Parathyroid adenoma (tissue), 2 donors: ENCODE measurements at regions not wholly inside any gene's neighbourhood (a gene's known extent, or its start where the extent isn't known, plus 50 kb on each side); places are given as distances from the start of the nearest gene placed in this dataset.

Experiments used
- H2AFZ ChIP-seq: fragments of 300-600 bp; sonication (generic); one replicate; pipeline ENCODE4 v1.7.0; 2017; ENCODE audit warnings: antibody characterized with exemption, mild to moderate bottlenecking
- H3K27ac ChIP-seq: fragments of 300-600 bp; sonication (generic); one replicate; pipeline ENCODE4 v1.7.0; 2017
- H3K27me3 ChIP-seq: fragments of 300-600 bp; sonication (generic); one replicate; pipeline ENCODE4 v1.7.0; 2017; ENCODE audit warnings: low read length; ENCODE audit not compliant: control insufficient read depth, insufficient read depth
- H3K36me3 ChIP-seq: fragments of 300-600 bp; sonication (generic); one replicate; pipeline ENCODE4 v1.7.0; 2017; ENCODE audit warnings: low read length; ENCODE audit not compliant: control insufficient read depth, insufficient read depth
- H3K4me1 ChIP-seq: fragments of 300-600 bp; sonication (generic); one replicate; pipeline ENCODE4 v1.7.0; 2017; ENCODE audit warnings: control low read depth
- H3K4me2 ChIP-seq: fragments of 300-600 bp; sonication (generic); one replicate; pipeline ENCODE4 v1.7.0; 2017; ENCODE audit warnings: low read length
- H3K4me3 ChIP-seq: fragments of 300-600 bp; sonication (generic); one replicate; pipeline ENCODE4 v1.7.0; 2017; ENCODE audit warnings: low read depth, low read length
- H3K79me2 ChIP-seq: fragments of 300-600 bp; sonication (generic); one replicate; pipeline ENCODE4 v1.7.0; 2017; ENCODE audit warnings: control low read depth
- H3K9ac ChIP-seq: fragments of 300-600 bp; sonication (generic); one replicate; pipeline ENCODE4 v1.7.0; 2017; ENCODE audit warnings: mild to moderate bottlenecking
- H3K9me3 ChIP-seq: fragments of 300-600 bp; sonication (generic); one replicate; pipeline ENCODE4 v1.7.0; 2017; ENCODE audit warnings: low read length; ENCODE audit not compliant: control insufficient read depth
- CTCF ChIP-seq: fragments of 300-600 bp; sonication (generic); IDR thresholded peaks from one replicate; pipeline ENCODE4 v1.7.0; 2017; ENCODE audit warnings: antibody characterized with exemption, mild to moderate bottlenecking
- donor health status: primary hyperparathyroidism.

DNA sequence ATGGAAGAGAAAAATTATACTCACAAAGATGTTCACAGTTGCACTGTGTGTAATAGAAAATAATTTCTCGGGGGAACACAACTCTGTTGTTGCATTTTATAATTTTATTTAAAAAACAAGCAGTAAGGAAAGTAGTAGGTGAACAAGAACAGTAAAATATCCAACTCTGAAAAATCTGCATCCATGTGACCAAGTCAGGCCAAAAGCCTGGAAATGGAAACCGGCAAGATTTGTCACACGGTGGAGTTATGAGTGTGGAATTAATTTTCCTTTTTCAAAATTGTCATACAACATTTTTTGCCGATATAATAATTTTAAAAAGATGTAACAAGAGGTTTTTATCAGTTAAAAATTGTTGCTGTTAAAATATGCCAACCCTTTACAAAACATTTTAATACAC is 1421.5 kb downstream of the BRD1 start:
- Histone ChIP-seq H3K27ac (no peak overlapping the region), H3K4me3 (no peak overlapping the region), H3K27me3 (no peaks in the 10 kb centered on the region), H3K4me2 (no peak overlapping the region), H3K4me1 (no peaks in the 10 kb centered on the region), H2AFZ (no peak overlapping the region), H3K36me3 (no peaks in the 10 kb centered on the region), H3K9ac (no peak overlapping the region), H3K9me3 (no peaks in the 10 kb centered on the region), H3K79me2 (no peaks in the 10 kb centered on the region)
- TF ChIP-seq CTCF: no peak

- H3K27ac ChIP-seq: no peak overlapping the region
- TF ChIP-seq CTCF: no peak
- H3K9me3 ChIP-seq: no peaks in the 10 kb centered on the region
- H3K4me1 ChIP-seq: no peaks in the 10 kb centered on the region
- H2AFZ ChIP-seq: no peak overlapping the region
- H3K9ac ChIP-seq: no peak overlapping the region
- no peak overlapping the region for H3K4me3 ChIP-seq
- no peaks in the 10 kb centered on the region for H3K27me3 ChIP-seq
- H3K36me3 ChIP-seq: no peaks in the 10 kb centered on the region
- H3K4me2 ChIP-seq: no peak overlapping the region
- no peaks in the 10 kb centered on the region for H3K79me2 ChIP-seq
Observed at GRCh38 chr22:48405741-48406140, 1421.9 kb downstream of the BRD1 start.

GRCh38 chr22:48404801-48405447 is 1422.7 kb downstream of the BRD1 start:
- H3K4me2 ChIP-seq: no peak overlapping the region
- no peaks in the 10 kb centered on the region for H3K27me3 ChIP-seq
- H3K36me3 ChIP-seq: no peaks in the 10 kb centered on the region
- no peaks in the 10 kb centered on the region for H3K79me2 ChIP-seq
- no peaks in the 10 kb centered on the region for H3K4me1 ChIP-seq
- TF ChIP-seq CTCF: no peak
- no peak overlapping the region for H3K4me3 ChIP-seq
- no peak overlapping the region for H3K9ac ChIP-seq
- H3K27ac ChIP-seq: no peak overlapping the region
- H2AFZ ChIP-seq: no peak overlapping the region
- no peaks in the 10 kb centered on the region for H3K9me3 ChIP-seq

- Histone ChIP-seq H3K9ac (no peak overlapping the region), H3K4me2 (no peak overlapping the region), H3K27ac (no peak overlapping the region), H3K27me3 (no peaks in the 10 kb centered on the region), H3K4me3 (no peak overlapping the region), H3K9me3 (no peaks in the 10 kb centered on the region), H2AFZ (no peak overlapping the region), H3K4me1 (no peaks in the 10 kb centered on the region), H3K79me2 (no peaks in the 10 kb centered on the region), H3K36me3 (no peaks in the 10 kb centered on the region)
- TF ChIP-seq CTCF: no peak
Observed at GRCh38 chr22:48403521-48404403, 1423.9 kb downstream of the BRD1 start.
